ENCODE measurements at regions not wholly inside any gene's neighbourhood (a gene's known extent, or its start where the extent isn't known, plus 50 kb on each side); places are given as distances from the start of the nearest gene placed in this dataset.

- no peak for DNase-seq (ENCODE audit: low read depth in 3 of 3)
These were observed 57.0 kb upstream of the PLAC8 start for GRCh38 chr4:83171436-83172039.

GRCh38 chr4:83170952-83171399 is 56.4 kb upstream of the PLAC8 start:
- no peak for DNase-seq (ENCODE audit: low read depth in 3 of 3)
